ENCODE measurements at regions not wholly inside any gene's neighbourhood (a gene's known extent, or its start where the extent isn't known, plus 50 kb on each side); places are given as distances from the start of the nearest gene placed in this dataset.

- no peak overlapping the region for H3K4me2 ChIP-seq (ENCODE audit: insufficient read depth, low read length)
- intact Hi-C loops (cut with micrococcal nuclease) = no loop called here
- BruUV-seq (replicated peaks) = no TSS peak
- WGBS (ENCODE audit: insufficient coverage, low coverage, missing lambda C conversion rate) = 2% methylated on average over 3 of the region's 3 CpGs
- no peaks in the 10 kb centered on the region for H3K27me3 ChIP-seq (ENCODE audit: control insufficient read depth in 2 of 2, insufficient read depth in 2 of 2, low read length in 2 of 2)
- H3K36me3 ChIP-seq (ENCODE audit: control insufficient read depth, insufficient read depth, low read length) = no peaks in the 10 kb centered on the region
- no peaks in the 10 kb centered on the region for H3K9me3 ChIP-seq (replicated peaks; ENCODE audit: control insufficient read depth, insufficient read depth, low read depth, low read length)
- FAIRE-seq = no peak
- no peak overlapping the region for H2AFZ ChIP-seq (ENCODE audit: low read depth, low read length)
- no peak overlapping the region for H3K27ac ChIP-seq (ENCODE audit: extremely low read depth, low read depth, low read length)
- CTCF ChIA-PET (ENCODE audit: low intra/inter-chr PET ratio) = no interaction called here
- H3K9me1 ChIP-seq (ENCODE audit: control insufficient read depth, insufficient read depth, low read length) = no peaks in the 10 kb centered on the region
- no peaks in the 10 kb centered on the region; the same call in 1 of the 2 replicates for H4K20me1 ChIP-seq (replicated peaks; ENCODE audit: control insufficient read depth, insufficient read depth, low read length)
- TF ChIP-seq HES1 (IDR thresholded peaks at IDR 0.05; ENCODE audit: low read depth) (no peak), THAP7 (CRISPR knock-in tag; IDR thresholded peaks at IDR 0.05) (no peak), TEAD4 (IDR thresholded peaks at IDR 0.05; ENCODE audit: low read length) (no peak), TEAD4 (CRISPR knock-in tag; IDR thresholded peaks at IDR 0.05; ENCODE audit: borderline replicate concordance) (no peak), GTF2A2 (tag; IDR thresholded peaks at IDR 0.05) (no peak), MCM7 (IDR thresholded peaks at IDR 0.05) (no peak), NCOA4 (IDR thresholded peaks at IDR 0.05; ENCODE audit: partially characterized antibody) (no peak), MAFG (tag; conservative IDR thresholded peaks at IDR 0.05) (no peak), ZNF354B (CRISPR knock-in tag; IDR thresholded peaks at IDR 0.05) (no peak), KAT8 (IDR thresholded peaks at IDR 0.05; ENCODE audit: low read depth) (no peak)
- no peak for ATAC-seq
- no peaks in the 10 kb centered on the region for H3K79me2 ChIP-seq (ENCODE audit: control insufficient read depth, insufficient read depth, low read length)
- POLR2A ChIA-PET = no interaction called here
- DNase-seq (ENCODE audit: extremely low read depth in 1 of 4, low spot score in 3 of 4) = no peak
- no peaks in the 10 kb centered on the region for H3K4me1 ChIP-seq (replicated peaks in 1 of 2; ENCODE audit: control insufficient read depth in 2 of 2, insufficient read depth in 2 of 2, low read length in 2 of 2)
- H3K9ac ChIP-seq (ENCODE audit: insufficient read depth in 1 of 2, low read depth in 2 of 2, low read length in 2 of 2) = no peak overlapping the region
- H3K4me3 ChIP-seq = no peak overlapping the region
- in situ Hi-C loops (cut with MboI) = no loop called here
Measured at GRCh38 chrX:69565247-69565815, 50.6 kb upstream of the EDA start.

Measured in K562 (cell line).